Femur (tissue), 1 donor: ENCODE measurements at regions not wholly inside any gene's neighbourhood (a gene's known extent, or its start where the extent isn't known, plus 50 kb on each side); places are given as distances from the start of the nearest gene placed in this dataset.
A peak's percentile ranks its signal among the peaks of the same experiment; 100 is the strongest.
"Not testable (repeated sequence)": the region's sequence is repeated elsewhere in the genome, so short reads cannot be mapped to it uniquely, and the experiment has no call there.

Experiments used
- DNase-seq: peaks from one replicate; pipeline ENCODE4 v3.0.0-alpha.2; 2017

- no peak for DNase-seq
Observed at GRCh38 chr2:36302911-36303310, 52.7 kb upstream of the CRIM1 start.

- no peak for DNase-seq
Observed at GRCh38 chr2:36301843-36302242, 53.7 kb upstream of the CRIM1 start.

DNA sequence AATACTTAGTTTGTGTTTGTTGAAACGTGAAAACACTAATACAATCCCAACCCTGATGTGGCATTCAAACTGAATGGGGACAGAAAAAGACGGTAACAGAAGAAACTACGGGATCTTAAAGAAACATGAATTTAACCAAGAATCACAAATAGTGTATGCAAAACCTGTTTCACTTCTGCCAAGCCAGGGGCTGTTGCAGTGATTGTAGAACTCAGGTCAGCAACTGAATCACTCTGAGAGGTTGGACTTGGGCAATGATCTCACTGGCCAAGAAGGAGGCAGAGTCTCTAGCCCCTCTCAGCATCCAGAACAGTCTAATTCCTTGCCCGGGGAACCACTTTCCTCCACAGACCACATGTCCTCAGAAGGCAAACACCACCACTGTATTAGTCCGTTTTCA is 54.9 kb upstream of the CRIM1 start:
- DNase-seq: no peak

DNA sequence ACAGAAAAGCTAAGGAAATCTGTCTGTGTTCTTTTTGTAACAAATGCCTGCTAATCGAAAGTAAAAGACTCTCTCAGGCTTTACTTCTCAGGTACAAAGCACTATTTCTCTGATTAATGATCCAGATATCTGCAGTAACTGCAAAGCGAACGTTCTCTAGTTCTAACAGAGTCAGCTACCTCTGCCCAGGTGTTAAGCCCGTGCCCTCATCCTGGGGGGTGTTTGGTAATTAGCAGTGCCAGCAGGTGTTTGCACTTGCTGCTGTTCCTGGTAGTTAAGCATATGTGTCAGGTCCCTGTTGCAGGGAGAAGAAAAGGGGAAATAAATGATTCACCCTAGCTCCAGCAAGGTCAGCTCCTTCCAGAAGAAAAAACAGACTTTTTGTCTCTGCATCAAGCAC is 58.8 kb upstream of the CRIM1 start:
- no peak for DNase-seq

DNA sequence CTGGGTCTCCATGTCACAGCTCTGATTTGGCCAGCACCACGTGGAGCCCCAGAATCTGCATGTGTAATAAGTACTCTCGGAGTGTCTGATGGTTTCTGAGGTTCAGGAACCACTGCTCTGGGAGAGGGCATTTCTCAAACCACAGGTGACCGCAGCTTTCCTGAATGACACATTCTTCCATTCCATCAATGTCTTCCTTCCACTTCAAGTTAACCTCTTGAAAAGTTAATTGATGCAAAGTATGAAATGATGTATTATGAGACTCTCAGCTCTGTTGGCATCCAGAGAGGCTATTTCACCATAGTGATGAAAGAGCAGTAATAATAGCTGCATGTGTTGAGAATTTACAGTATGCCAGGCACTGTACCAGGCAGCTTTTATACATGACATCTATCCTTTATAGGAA is 61.3 kb upstream of the CRIM1 start:
- peak; percentile 20 for DNase-seq

DNA sequence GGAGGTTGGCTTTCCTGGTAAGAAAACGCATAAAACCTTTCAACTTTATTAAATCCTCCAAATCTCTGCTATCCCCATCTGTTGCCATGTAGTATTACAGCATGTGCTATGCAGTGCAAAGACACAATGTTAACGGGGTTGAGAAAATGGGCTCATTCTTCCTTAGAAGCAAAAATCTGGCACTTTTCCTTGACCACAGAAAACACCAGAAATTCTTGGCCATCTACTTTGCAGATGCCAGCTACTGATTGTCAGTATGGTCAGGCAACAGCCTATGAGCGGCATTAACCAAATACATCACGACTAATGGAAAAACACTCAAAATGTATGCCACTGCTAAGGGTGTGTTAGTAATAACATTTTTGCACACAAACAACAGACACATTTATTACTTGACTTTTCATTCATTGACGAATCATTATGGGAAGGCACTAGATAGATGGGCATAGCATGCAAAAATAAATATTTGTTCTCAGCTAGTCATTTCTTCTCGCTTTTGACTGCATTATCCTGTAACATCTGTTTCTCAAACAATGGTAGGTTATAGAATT is 65.2 kb upstream of the CRIM1 start:
- no peak for DNase-seq

DNA sequence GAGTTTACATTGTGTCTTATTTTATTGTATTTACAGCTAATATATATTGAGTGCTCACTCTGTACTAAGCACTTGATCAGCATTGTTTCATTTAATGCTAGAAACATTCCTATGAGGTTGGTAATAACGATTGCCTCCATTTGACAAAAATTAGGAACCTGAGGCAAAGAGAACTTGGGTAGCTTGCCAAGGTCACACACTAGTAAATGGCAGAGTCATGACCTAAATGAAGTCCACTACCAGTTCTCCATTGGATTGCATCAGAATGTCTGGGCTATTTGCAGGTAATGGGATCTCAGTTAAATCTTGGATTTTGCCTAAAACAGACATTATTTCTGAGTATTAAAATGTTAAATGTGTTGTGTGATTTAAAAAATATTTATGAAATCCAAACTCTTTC is 65.8 kb upstream of the CRIM1 start:
- DNase-seq: no peak

DNA sequence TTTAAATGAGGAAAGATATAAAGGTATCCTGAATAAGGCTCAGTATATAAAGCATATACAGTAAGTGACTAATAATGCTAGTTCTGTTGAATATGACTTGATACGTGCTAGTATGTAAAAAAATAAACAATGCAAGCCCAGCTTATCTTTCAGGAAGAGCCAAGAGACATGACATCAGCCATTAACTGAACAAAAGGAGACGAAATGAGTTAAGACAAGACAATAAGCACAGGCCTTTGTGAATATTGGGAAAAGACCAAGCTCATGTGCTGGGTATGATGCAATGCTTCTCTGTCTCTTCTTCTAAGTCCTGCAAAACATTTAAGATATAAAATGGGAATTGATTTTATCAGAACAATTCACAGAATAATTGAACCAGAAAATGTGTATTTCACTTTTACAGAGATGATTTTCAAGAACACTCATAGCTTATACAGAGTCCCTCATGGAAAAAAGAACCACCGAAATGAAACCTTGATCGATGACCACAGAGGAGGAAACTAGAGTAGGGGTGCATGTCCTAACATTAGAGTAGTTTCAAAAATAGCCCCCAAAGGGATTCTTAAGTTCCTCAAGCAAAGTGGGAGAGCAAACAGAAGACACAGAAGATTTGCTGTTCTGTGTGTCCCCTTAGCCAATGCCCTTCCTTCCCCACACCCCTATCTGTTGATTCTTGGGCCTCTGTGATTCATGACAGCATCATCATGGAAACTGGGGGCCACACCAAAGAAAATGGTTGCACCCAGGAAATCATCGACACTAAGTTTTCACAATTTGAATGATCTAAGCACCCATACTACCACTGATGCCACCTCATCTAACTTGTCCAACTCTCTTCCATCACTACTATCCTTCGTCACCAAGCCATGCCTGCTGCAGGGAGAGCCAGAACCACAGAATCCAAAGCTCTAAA is 68.0 kb upstream of the CRIM1 start:
- DNase-seq: no peak

GRCh38 chr2:36279506-36279905 is 76.1 kb upstream of the CRIM1 start:
- DNase-seq: not testable (repeated sequence)

- DNase-seq: no peak
Observed at GRCh38 chr2:36277881-36278523, 77.6 kb upstream of the CRIM1 start.

GRCh38 chr2:36277146-36277808 is 78.3 kb upstream of the CRIM1 start:
- no peak for DNase-seq

DNA sequence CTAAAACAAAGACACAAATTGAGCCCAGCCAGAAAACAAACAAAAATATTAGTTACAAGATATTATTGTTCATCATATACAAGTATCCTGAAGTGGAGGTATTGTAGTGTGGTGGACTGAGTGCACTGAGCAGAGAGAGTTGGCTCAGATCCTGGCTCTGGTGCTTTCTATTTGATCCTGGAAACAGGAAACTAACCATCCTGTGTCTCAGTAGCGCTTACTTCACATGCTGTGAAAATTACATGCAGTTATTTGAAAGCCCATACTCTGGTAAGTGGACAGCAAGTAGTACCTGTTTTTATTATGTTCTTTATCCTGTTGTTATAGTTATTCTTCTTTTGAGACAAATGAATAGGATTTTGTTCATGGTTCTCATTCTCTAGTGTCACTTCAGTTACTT is 84.3 kb upstream of the CRIM1 start:
- no peak for DNase-seq

GRCh38 chr2:36270758-36271157 is 84.8 kb upstream of the CRIM1 start:
- no peak for DNase-seq

DNA sequence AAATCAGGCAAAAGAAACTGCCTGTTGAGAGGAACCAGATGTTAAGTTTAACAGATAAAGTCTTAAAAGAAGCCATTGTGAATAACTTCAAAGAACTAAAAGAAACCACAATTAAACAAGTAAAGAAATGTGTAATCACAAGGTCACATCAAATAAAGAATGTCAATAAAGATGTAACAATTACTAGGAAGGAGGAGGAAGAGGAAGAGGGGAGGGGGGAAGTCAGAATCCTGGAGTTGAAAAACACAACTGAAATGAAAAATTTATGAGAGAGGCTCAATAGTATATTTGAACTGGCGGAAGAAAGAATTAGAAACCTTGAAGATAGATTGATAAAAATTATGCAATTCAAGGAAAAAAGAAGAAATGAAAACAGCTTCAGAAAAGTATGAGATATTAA is 88.4 kb upstream of the CRIM1 start:
- no peak for DNase-seq

DNA sequence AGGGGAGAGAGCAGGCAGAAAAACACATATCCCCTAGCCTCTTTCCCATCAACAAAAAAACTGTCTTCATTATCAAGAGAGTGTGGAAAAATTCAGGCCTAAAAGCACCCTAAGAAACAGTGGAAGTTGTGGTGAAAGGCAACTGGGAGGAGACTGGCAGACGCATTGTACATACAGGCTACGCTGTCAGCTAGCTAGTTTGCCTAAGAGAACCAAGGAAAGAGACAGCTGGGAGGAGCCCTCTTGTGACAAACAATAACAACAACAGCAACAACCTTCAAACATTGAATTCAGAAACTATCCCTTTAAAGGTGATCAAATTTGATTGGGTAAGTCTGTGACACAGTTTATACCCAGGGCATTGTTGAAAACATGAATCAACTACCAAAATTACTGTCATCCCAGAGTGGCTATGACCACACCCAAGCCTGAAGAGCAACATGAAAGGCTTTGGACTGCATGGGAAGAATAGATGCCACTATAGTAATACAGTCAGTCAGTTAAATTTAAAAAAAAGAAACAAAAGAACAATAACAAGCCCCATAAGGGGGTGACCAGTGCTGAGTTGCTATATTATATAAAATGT is 88.9 kb upstream of the CRIM1 start:
- DNase-seq: no peak

GRCh38 chr2:36262581-36262980 is 93.0 kb upstream of the CRIM1 start:
- no peak for DNase-seq

DNA sequence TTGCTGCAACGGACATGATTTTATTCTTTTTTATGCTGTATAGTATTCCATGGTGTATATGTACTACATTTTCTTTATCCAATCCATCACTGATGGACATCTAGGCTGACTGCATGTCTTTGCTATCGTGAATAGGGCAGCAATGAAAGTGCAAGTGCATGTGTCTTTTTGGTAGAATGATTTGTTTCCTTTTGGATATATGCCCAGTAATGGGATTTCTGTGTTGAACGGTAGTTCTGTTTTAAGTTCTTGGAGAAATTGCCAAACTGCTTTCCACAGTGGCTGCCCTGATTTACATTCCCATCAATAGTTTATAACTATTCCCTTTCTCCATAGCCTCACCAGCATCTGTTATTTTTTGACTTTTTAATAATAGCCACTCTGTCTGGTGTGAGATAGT is 99.7 kb upstream of the CRIM1 start:
- no peak for DNase-seq

- DNase-seq: no peak
Observed at GRCh38 chr2:36253086-36253485, 102.5 kb upstream of the CRIM1 start.

DNA sequence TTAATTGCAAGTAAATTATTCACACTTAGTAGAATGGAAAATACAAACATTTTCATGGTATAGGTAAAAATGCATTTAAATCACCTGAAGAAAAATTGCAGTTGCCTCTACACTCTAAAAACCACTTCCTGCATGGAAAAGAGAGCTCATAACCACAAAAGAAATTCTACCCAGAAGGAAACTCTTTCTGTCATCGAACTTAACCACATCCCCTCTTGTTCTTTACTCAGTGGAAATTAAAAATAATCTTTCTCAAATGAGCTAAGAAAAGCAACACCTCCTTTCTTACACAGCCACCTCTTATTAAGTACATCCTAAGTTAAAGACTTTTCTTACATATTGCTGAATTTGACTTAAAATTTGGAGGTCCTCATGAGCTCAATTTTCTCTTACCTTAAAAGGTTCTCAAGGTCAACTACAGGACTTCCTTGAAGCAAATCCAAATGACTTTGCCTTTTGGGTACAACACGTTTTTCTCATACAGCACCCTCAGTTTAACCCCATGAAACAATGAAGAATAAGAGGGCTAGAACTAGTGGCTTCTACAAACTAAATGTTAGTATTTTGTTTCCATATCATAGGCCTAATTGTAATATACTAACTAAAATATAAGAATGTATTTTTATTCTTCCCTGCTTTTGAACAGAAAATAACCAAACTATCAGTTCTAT is 109.1 kb upstream of the CRIM1 start:
- no peak for DNase-seq

GRCh38 chr2:36245651-36246050 is 109.9 kb upstream of the CRIM1 start:
- no peak for DNase-seq

- DNase-seq: no peak
Observed at GRCh38 chr2:36238106-36238505, 117.5 kb upstream of the CRIM1 start.

GRCh38 chr2:36235882-36236281 is 119.7 kb upstream of the CRIM1 start:
- no peak for DNase-seq

- DNase-seq: no peak
Observed at GRCh38 chr2:36235426-36235825, 120.2 kb upstream of the CRIM1 start.
